ENCODE measurements at regions not wholly inside any gene's neighbourhood (a gene's known extent, or its start where the extent isn't known, plus 50 kb on each side); places are given as distances from the start of the nearest gene placed in this dataset.

DNA sequence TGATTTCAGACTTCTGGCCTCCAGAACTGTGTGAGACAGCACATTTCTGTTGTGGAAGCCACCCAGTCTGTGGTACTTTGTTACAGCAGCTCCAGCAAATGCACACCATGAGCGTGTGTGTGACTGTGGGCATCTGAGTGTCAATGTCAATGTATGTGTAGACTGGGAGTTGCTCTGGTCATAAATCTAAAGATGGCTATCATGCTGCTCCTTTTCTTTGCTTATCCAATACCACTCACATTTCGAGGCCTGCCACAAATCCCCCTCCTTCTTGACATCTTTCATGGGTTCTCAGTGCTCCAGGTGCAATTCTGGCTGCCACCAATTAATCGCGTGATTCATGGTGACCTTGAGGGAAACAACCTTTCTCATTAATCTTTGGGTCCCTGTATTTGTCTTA is 141.2 kb downstream of the RWDD3 start:
- FAIRE-seq (no peak), ATAC-seq (no peak), DNase-seq (ENCODE audit: extremely low read depth in 1 of 4, low spot score in 3 of 4) (no peak)
- H3K4me1 ChIP-seq (replicated peaks in 1 of 2; ENCODE audit: control insufficient read depth in 2 of 2, insufficient read depth in 2 of 2, low read length in 2 of 2): no peaks in the 10 kb centered on the region
- no peaks in the 10 kb centered on the region for H3K9me3 ChIP-seq (replicated peaks; ENCODE audit: control insufficient read depth, insufficient read depth, low read depth, low read length)
- H3K4me2 ChIP-seq (ENCODE audit: insufficient read depth, low read length): no peak overlapping the region
- H4K20me1 ChIP-seq (replicated peaks; ENCODE audit: control insufficient read depth, insufficient read depth, low read length): no peaks in the 10 kb centered on the region
- ChIA-PET CTCF (ENCODE audit: low intra/inter-chr PET ratio) (no interaction called here), POLR2A (no interaction called here)
- H2AFZ ChIP-seq (ENCODE audit: low read depth, low read length): no peak overlapping the region
- H3K9ac ChIP-seq (ENCODE audit: insufficient read depth in 1 of 2, low read depth in 2 of 2, low read length in 2 of 2): no peak overlapping the region
- no peak overlapping the region for H3K27ac ChIP-seq (ENCODE audit: extremely low read depth, low read depth, low read length)
- peaks cover 0 to 4% of the 10 kb centered on the region in 2 experiments; a peak in 2 of 5 replicates for H3K27me3 ChIP-seq (ENCODE audit: control insufficient read depth in 2 of 2, insufficient read depth in 2 of 2, low read length in 2 of 2)
- H3K79me2 ChIP-seq (ENCODE audit: control insufficient read depth, insufficient read depth, low read length): no peaks in the 10 kb centered on the region
- intact Hi-C loops (cut with micrococcal nuclease): no loop called here
- BruUV-seq (replicated peaks): no TSS peak
- WGBS (ENCODE audit: insufficient coverage, low coverage, missing lambda C conversion rate): 0% methylated on average over 4 of the region's 4 CpGs
- H3K9me1 ChIP-seq (ENCODE audit: control insufficient read depth, insufficient read depth, low read length): no peaks in the 10 kb centered on the region
- no peak overlapping the region for H3K4me3 ChIP-seq
- in situ Hi-C loops (cut with MboI): no loop called here
- H3K36me3 ChIP-seq (ENCODE audit: control insufficient read depth, insufficient read depth, low read length): no peaks in the 10 kb centered on the region
- TF ChIP-seq MAFG (tag; conservative IDR thresholded peaks at IDR 0.05) (no peak), SNRNP70 (optimal IDR thresholded peaks at IDR 0.05; ENCODE audit: low read depth, low read length) (no peak), ZEB2 (IDR thresholded peaks at IDR 0.05) (no peak), PTRF (tag; IDR thresholded peaks at IDR 0.05) (no peak), ATF1 (CRISPR knock-in tag; IDR thresholded peaks at IDR 0.05) (no peak), ATF1 (tag; IDR thresholded peaks at IDR 0.05) (no peak), KLF10 (CRISPR knock-in tag; IDR thresholded peaks at IDR 0.05) (no peak), BHLHE40 (IDR thresholded peaks at IDR 0.05; ENCODE audit: low read length) (no peak), GATA2 (CRISPR knock-in tag; IDR thresholded peaks at IDR 0.05) (no peak), ZC3H11A (IDR thresholded peaks at IDR 0.05; ENCODE audit: low read depth, low read length) (no peak), ZNF197 (CRISPR knock-in tag; IDR thresholded peaks at IDR 0.05; ENCODE audit: low read depth) (no peak), ZNF551 (CRISPR knock-in tag; IDR thresholded peaks at IDR 0.05) (no peak), ZNF134 (CRISPR knock-in tag; conservative IDR thresholded peaks at IDR 0.05) (no peak), SLC30A9 (CRISPR knock-in tag; IDR thresholded peaks at IDR 0.05) (no peak), ZNF717 (CRISPR knock-in tag; IDR thresholded peaks at IDR 0.05) (no peak), TAF7 (tag; IDR thresholded peaks at IDR 0.05) (no peak), ZNF445 (CRISPR knock-in tag; IDR thresholded peaks at IDR 0.05; ENCODE audit: low read depth) (no peak), ZNF561 (CRISPR knock-in tag; conservative IDR thresholded peaks at IDR 0.05) (no peak), SMC3 (conservative IDR thresholded peaks at IDR 0.05; ENCODE audit: insufficient read depth, low read depth, low read length) (no peak), ZNF696 (CRISPR knock-in tag; conservative IDR thresholded peaks at IDR 0.05) (no peak)
- TF ChIP-seq, protein P1, sequence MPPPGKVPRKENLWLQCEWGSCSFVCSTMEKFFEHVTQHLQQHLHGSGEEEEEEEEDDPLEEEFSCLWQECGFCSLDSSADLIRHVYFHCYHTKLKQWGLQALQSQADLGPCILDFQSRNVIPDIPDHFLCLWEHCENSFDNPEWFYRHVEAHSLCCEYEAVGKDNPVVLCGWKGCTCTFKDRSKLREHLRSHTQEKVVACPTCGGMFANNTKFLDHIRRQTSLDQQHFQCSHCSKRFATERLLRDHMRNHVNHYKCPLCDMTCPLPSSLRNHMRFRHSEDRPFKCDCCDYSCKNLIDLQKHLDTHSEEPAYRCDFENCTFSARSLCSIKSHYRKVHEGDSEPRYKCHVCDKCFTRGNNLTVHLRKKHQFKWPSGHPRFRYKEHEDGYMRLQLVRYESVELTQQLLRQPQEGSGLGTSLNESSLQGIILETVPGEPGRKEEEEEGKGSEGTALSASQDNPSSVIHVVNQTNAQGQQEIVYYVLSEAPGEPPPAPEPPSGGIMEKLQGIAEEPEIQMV (tag; conservative IDR thresholded peaks at IDR 0.05; ENCODE audit: low read depth): no peak
